Caco-2 (cell line): ENCODE measurements at regions not wholly inside any gene's neighbourhood (a gene's known extent, or its start where the extent isn't known, plus 50 kb on each side); places are given as distances from the start of the nearest gene placed in this dataset.

Experiments used
- BruUV-seq: library from RNA; stranded (reverse); fragments of 400-500 nt; replicated peaks from 2 replicates; lab custom pipeline; 2021; lab: Mats Ljungman, UMichigan
- CTCF ChIA-PET: fragments of 300-600 bp; sonication (Branson Sonifier 250); formaldehyde crosslinking; loops from one replicate; lab custom pipeline; 2022; ENCODE audit warnings: antibody characterized with exemption; lab: Charles Lee
- POLR2A ChIA-PET: fragments of 300-600 bp; sonication (Branson Sonifier 250); formaldehyde crosslinking; loops from one replicate; lab custom pipeline; 2022; ENCODE audit warnings: antibody characterized with exemption; lab: Charles Lee
- DNase-seq, 2 experiments: peaks; one replicate each; pipeline versions ENCODE4 v3.0.0 to v3.0.0-alpha.2; 2020 to 2022
- H3K27me3 ChIP-seq: replicated peaks from 2 replicates; pipeline ENCODE4 v1.6.0; 2011; ENCODE audit warnings: low read length; ENCODE audit not compliant: control insufficient read depth, insufficient read depth
- H3K36me3 ChIP-seq: 2 replicates; pipeline ENCODE4 v1.5.1; 2011; ENCODE audit warnings: low read length; ENCODE audit not compliant: control insufficient read depth, insufficient read depth
- H3K4me1 ChIP-seq: fragments of 250-450 bp; sonication (Bioruptor Pico); 2 replicates; pipeline ENCODE4 v1.5.1; 2020; ENCODE audit warnings: mild to moderate bottlenecking
- H3K4me3 ChIP-seq: 2 replicates; pipeline ENCODE4 v1.5.1; 2011; ENCODE audit warnings: low read depth, mild to moderate bottlenecking, control low read depth, low read length
- H3K9me3 ChIP-seq: fragments of 250-450 bp; sonication (Bioruptor Pico); 2 replicates; pipeline ENCODE4 v1.5.1; 2020; ENCODE audit warnings: mild to moderate bottlenecking, moderate library complexity
- H3K27ac Mint-ChIP-seq: one replicate; pipeline ENCODE4 v1.8.0; 2022; ENCODE audit warnings: mixed read lengths; ENCODE audit not compliant: unreplicated experiment
- H3K27me3 Mint-ChIP-seq: one replicate; pipeline ENCODE4 v1.8.0; 2022; ENCODE audit warnings: mixed read lengths; ENCODE audit not compliant: insufficient read depth, unreplicated experiment
- H3K36me3 Mint-ChIP-seq: one replicate; pipeline ENCODE4 v1.8.0; 2022; ENCODE audit warnings: mild to moderate bottlenecking, mixed read lengths; ENCODE audit not compliant: insufficient read depth, unreplicated experiment
- H3K4me1 Mint-ChIP-seq: one replicate; pipeline ENCODE4 v1.8.0; 2022; ENCODE audit warnings: low read depth, mixed read lengths; ENCODE audit not compliant: unreplicated experiment
- H3K4me3 Mint-ChIP-seq: one replicate; pipeline ENCODE4 v1.8.0; 2022; ENCODE audit warnings: mild to moderate bottlenecking, moderate library complexity, mixed read lengths; ENCODE audit not compliant: unreplicated experiment
- H3K9me3 Mint-ChIP-seq: one replicate; pipeline ENCODE4 v1.8.0; 2022; ENCODE audit warnings: mixed read lengths; ENCODE audit not compliant: unreplicated experiment
- CTCF ChIP-seq, 2 experiments: fragments of 200-600 bp in 1 of 2; IDR thresholded peaks; 1 replicate in 1 of 2; 2 replicates in 1 of 2; pipeline versions ENCODE4 v1.5.1 to v1.8.0; 2011 to 2022; ENCODE audit warnings: antibody characterized with exemption in 1 of 2, control low read depth in 1 of 2, inconsistent platforms in 1 of 2, low read depth in 1 of 2, low read length in 1 of 2, mild to moderate bottlenecking in 1 of 2, moderate library complexity in 1 of 2; ENCODE audit not compliant: insufficient read depth in 1 of 2, severe bottlenecking in 1 of 2, unreplicated experiment in 1 of 2
- intact Hi-C: fragments of 100-400 bp; cut with micrococcal nuclease; formaldehyde crosslinking; loops from one replicate; pipeline ENCODE4 v1.10.0; 2022; ENCODE audit not compliant: unreplicated experiment

GRCh38 chr12:128055567-128055966 is 211.4 kb upstream of the TMEM132C start:
- Histone ChIP-seq H3K9me3 (no peaks in the 10 kb centered on the region), H3K27me3 (no peaks in the 10 kb centered on the region), H3K4me1 (no peaks in the 10 kb centered on the region), H3K4me3 (no peak overlapping the region), H3K36me3 (no peaks in the 10 kb centered on the region)
- no peaks in the 10 kb centered on the region for H3K9me3 Mint-ChIP-seq
- no TSS peak for BruUV-seq
- H3K4me3 Mint-ChIP-seq: no peak overlapping the region
- no peaks in the 10 kb centered on the region for H3K36me3 Mint-ChIP-seq
- no peak for TF ChIP-seq CTCF (IDR thresholded peaks at IDR 0.05; ENCODE audit: insufficient read depth in 1 of 2, low read depth in 1 of 2, low read length in 1 of 2, severe bottlenecking in 1 of 2, unreplicated experiment in 1 of 2)
- DNase-seq: no peak
- ChIA-PET CTCF (no interaction called here), POLR2A (no interaction called here)
- no peak overlapping the region for H3K27ac Mint-ChIP-seq
- intact Hi-C loops: no loop called here
- no peaks in the 10 kb centered on the region for H3K27me3 Mint-ChIP-seq
- H3K4me1 Mint-ChIP-seq: no peaks in the 10 kb centered on the region

- Histone ChIP-seq H3K27me3 (no peaks in the 10 kb centered on the region), H3K4me3 (no peak overlapping the region), H3K36me3 (no peaks in the 10 kb centered on the region), H3K9me3 (no peaks in the 10 kb centered on the region), H3K4me1 (no peaks in the 10 kb centered on the region)
- POLR2A ChIA-PET: no interaction called here
- H3K9me3 Mint-ChIP-seq: no peaks in the 10 kb centered on the region
- H3K4me1 Mint-ChIP-seq: no peaks in the 10 kb centered on the region
- H3K27ac Mint-ChIP-seq: no peak overlapping the region
- no peak for TF ChIP-seq CTCF (IDR thresholded peaks at IDR 0.05; ENCODE audit: insufficient read depth in 1 of 2, low read depth in 1 of 2, low read length in 1 of 2, severe bottlenecking in 1 of 2, unreplicated experiment in 1 of 2)
- no peaks in the 10 kb centered on the region for H3K36me3 Mint-ChIP-seq
- intact Hi-C loops: no loop called here
- no peak for DNase-seq
- no peak overlapping the region for H3K4me3 Mint-ChIP-seq
- CTCF ChIA-PET: no interaction called here
- no peaks in the 10 kb centered on the region for H3K27me3 Mint-ChIP-seq
- no TSS peak for BruUV-seq
Observed at GRCh38 chr12:128056136-128056801, 210.7 kb upstream of the TMEM132C start.

GRCh38 chr12:128057586-128057985 is 209.4 kb upstream of the TMEM132C start:
- no peak overlapping the region for H3K4me3 Mint-ChIP-seq
- H3K36me3 Mint-ChIP-seq: no peaks in the 10 kb centered on the region
- BruUV-seq: no TSS peak
- intact Hi-C loops: no loop called here
- no peaks in the 10 kb centered on the region for H3K4me1 Mint-ChIP-seq
- Histone ChIP-seq H3K27me3 (no peaks in the 10 kb centered on the region), H3K9me3 (no peaks in the 10 kb centered on the region), H3K36me3 (no peaks in the 10 kb centered on the region), H3K4me3 (no peak overlapping the region), H3K4me1 (no peaks in the 10 kb centered on the region)
- no peak for DNase-seq
- H3K9me3 Mint-ChIP-seq: no peaks in the 10 kb centered on the region
- ChIA-PET CTCF (no interaction called here), POLR2A (no interaction called here)
- no peaks in the 10 kb centered on the region for H3K27me3 Mint-ChIP-seq
- H3K27ac Mint-ChIP-seq: no peak overlapping the region
- no peak for TF ChIP-seq CTCF (IDR thresholded peaks at IDR 0.05; ENCODE audit: insufficient read depth in 1 of 2, low read depth in 1 of 2, low read length in 1 of 2, severe bottlenecking in 1 of 2, unreplicated experiment in 1 of 2)
